Right lung (tissue), 2 donors: ENCODE measurements at regions not wholly inside any gene's neighbourhood (a gene's known extent, or its start where the extent isn't known, plus 50 kb on each side); places are given as distances from the start of the nearest gene placed in this dataset.

Experiments used
- DNase-seq, 2 donors: peaks; one replicate each; pipeline ENCODE4 v3.0.0-alpha.2; 2013

DNA sequence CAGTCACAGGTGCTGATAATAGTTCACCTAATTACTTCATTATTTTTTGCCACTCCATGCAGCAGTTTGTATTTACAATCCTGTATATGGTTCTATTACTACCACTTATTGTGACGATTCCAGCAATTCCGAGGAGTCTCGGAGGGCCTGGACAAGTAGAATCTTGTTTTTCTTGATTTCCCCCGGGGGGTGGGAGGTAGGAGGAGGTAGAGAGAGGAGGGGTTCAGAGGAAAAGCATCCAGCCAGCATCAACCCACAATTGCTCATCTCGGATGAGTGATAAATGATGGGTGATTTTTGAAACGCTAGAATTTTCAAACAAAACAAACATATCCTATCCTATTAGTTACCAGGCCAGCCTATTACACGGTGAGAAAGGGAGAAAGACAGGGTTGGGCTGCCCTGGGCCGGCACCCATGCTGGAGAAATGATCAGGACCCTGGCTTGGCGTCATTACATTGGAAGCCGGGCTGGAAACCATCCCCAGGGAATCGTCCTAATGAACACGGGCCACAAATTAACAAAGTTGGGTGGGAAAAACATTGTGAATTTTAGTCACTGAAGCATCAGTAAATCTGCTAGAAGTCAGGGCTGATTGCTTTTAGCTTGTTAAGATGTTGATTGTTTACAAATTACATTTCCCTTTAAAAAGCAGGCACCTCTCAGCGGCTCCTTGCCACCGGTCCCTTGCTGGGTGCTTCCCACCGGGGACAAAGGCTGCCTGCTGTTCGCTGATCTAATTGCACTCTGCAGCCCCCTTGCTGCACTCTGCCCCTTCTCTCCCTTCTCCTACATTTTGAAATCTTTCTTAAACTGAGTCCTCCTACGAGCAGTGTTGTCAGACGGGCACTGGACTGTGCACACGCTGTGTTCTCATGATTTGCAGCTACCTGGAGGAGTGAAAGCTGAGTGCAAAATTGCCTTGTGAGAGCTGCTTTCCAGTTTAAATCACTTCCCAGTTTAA lies 95.5 kb downstream of the FAM204A start:
- DNase-seq: no peak

GRCh38 chr10:118243907-118244306 lies 98.2 kb downstream of the FAM204A start:
- DNase-seq: no peak

GRCh38 chr10:118241229-118242137 lies 100.6 kb downstream of the FAM204A start:
- DNase-seq: peak; percentile 61 to 83

DNA sequence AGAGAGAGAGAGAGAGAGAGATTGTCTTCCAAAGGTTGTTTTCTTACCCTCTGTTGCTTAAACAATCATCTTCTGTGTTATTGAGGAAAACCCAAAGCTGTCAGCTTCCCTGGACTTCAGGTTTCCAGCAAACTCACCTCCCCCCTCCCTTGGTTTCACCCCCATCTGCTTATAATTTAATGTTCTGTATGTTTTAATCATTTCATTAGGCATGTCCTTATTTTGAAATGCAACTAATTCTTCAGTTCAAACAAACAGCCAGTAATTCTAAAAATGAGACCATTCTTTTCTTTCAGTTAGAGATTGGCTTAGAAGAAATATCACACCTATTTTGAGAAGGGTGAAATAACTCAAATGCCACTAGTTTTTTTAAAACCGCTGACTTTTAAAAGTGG lies 102.9 kb downstream of the FAM204A start:
- DNase-seq: no peak

- DNase-seq: no peak
These were observed 103.4 kb downstream of the FAM204A start for GRCh38 chr10:118238573-118239235.

DNA sequence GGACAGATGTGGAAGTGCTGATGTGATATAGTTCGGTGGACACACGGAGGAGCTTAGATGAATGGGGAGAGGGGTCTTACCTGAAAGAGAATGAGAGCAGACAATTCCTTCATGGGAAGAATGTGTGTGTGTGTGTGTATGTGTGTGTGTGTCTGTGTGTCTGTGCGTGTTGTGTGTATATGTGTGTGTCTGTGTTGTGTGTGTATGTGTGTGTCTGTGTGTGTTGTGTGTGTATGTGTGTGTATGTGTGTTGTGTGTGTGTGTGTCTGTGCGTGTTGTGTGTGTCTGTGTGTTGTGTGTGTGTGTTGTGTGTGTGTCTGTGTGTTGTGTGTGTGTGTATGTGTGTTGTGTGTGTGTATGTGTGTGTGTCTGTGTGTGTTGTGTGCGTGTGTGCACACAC lies 104.2 kb downstream of the FAM204A start:
- no peak for DNase-seq

DNA sequence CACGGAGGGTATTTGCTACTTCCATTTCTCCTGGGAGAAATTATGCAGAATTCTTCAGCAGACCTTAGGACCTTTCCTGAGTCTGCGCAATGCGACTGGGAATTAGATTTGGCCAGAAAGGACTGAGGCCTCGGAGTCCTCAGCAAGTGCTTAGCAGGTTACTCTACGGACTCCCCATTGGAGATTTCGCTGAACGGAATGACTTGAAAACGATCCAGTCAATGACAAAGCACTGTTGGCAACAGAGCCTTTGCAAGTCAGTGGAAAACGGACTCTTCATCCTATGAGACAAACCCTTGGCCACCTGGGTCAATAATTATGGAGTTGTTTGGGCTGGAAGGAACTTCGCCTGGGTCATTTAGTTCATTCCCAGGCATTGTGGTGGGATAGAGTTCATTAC lies 107.4 kb downstream of the FAM204A start:
- no peak for DNase-seq

DNA sequence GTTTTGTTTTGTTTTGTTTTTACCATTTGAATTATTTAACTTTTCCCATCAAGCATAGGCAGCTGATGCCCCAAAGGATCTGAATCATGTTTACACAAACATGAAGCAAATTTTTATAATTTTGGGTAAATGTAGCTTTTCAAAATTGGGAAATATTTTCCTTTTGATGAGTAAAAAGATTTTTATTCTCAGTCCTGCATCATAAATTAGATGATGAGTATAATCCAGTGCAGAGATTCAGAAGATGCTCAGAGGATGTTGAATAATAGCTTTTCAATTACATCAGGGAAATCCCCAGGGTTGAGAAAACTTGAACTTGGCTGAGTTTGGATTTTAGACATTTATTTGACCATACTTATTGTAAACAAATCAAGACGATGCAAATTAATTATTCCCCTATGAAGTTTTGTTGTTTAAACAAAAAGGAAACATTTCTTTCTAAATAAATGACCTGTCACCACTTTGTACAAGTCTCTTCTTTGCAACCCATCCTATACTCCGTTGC lies 121.7 kb downstream of the FAM204A start:
- DNase-seq: no peak

- DNase-seq: no peak
These were observed 123.6 kb downstream of the FAM204A start for GRCh38 chr10:118218562-118218961.

DNA sequence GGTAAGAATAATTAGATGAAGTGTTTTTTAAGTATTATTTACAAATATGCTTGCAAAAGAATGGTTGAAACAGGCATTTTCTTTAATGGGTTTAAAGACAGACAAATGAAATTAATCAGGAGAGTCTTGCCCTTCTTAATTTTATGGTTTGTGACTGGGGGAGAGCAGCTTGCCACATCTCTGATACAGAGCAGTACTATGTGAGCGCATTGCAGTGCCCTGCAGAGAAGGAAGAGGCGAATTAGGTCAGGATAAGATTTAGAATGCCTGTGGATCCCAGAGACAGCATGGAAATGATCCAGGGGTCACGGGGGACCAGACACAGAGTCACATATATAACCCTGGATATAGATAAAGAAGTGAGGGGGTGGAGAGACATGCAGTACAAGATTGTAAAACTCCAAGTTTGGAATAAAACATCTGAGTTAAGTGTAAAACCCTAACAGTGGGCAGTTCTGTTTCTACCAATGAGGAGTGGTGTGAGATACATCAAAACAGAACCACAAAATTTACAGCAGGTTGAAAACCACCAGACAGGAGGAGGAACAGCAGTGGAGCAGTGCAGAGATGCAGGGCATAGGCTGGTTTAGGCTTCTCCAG lies 125.5 kb downstream of the FAM204A start:
- DNase-seq: no peak

GRCh38 chr10:118216020-118216419 lies 126.1 kb downstream of the FAM204A start:
- DNase-seq: no peak

DNA sequence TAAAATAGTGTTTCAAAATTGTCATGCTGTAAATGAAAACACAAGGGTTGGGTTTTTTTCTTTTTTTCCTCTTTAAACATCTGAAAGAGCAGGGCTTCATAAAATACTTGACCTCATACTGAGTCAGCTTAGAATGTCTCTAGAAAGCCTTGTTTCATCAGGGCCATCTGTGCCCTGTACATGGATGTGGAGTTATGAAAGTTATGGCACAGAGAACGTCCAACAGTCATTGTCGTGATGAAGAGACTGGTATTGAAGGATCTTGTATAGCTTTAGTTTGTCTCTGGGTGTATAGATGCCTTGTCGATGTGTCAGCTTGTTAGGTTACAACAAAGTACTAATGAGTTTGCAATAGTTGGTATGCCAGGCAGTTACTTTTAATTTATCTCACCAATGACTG lies 127.3 kb downstream of the FAM204A start:
- no peak for DNase-seq

DNA sequence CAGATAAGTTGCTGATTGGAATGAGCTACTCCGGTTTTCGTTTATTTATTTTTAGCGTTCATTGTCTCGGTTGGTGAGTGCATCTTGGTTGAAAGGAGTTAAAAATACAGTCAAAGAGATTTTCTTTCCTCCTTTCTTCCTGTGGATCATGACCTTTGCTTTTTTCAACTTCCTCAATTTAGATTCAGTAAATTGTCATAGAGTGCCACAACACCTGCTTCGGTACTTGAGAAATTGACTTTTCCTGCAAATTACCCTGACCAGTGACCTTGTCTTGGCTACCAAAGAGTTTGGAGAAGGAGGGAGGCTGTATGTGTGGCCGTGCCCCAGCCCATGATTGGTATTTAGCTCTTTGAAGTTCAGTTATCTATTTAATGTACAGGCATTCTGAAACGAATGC lies 128.7 kb downstream of the FAM204A start:
- DNase-seq: no peak

GRCh38 chr10:118210276-118210675 lies 131.8 kb downstream of the FAM204A start:
- no peak for DNase-seq

DNA sequence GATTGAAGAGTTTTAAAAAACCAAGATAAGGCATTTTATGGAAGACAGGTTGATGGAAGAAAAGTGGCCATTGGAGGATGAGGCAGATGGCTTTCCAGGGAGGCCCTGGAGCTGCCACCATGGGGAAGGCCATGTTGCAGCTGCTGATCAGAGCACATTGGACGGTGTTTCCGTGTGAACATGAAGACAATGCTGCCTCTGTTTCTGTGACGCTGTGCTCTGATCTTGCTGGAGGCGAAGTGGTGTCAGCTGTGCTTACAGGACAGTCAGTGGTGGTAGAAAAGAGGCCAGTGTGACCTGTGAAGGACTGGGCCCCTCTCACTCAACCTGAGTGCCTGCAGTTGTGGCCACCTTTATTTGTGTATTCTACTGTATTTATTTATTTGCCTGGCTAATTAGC lies 132.9 kb downstream of the FAM204A start:
- DNase-seq: no peak

- DNase-seq: no peak
These were observed 134.6 kb downstream of the FAM204A start for GRCh38 chr10:118207470-118208007.

- DNase-seq: no peak
These were observed 137.7 kb downstream of the FAM204A start for GRCh38 chr10:118204292-118204943.

- DNase-seq: no peak
These were observed 138.7 kb downstream of the FAM204A start for GRCh38 chr10:118203461-118203860.

DNA sequence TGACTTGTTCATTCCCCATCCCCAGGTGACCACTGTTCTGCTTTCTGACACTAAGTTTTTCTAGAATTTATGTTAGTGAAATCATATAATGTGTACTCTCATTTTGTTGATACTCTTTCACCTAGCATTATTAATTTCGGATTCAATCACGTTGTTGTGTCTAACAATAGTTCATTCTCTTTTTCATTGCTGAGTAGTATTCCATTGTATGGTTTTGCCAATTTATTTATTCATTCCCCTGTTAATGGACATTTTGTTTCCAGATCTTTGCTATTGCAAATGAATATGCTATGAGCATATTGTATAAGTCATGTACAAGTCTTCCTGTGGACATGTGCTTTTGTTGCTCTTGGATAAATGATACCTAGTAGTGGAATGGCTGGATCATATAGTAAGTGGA lies 146.4 kb downstream of the FAM204A start:
- no peak for DNase-seq

GRCh38 chr10:118193642-118194041 lies 146.9 kb upstream of the RAB11FIP2 start:
- DNase-seq: no peak

GRCh38 chr10:118181021-118181420 lies 134.3 kb upstream of the RAB11FIP2 start:
- no peak for DNase-seq
